HG02870 (cell line): ENCODE measurements at regions not wholly inside any gene's neighbourhood (a gene's known extent, or its start where the extent isn't known, plus 50 kb on each side); places are given as distances from the start of the nearest gene placed in this dataset.

Source experiments
- ATAC-seq: cut with Tn5 transposase; IDR thresholded peaks from one replicate; pipeline ENCODE4 v1.9.1; 2021; ENCODE audit warnings: mild to moderate bottlenecking, moderate library complexity; ENCODE audit not compliant: unreplicated experiment

DNA sequence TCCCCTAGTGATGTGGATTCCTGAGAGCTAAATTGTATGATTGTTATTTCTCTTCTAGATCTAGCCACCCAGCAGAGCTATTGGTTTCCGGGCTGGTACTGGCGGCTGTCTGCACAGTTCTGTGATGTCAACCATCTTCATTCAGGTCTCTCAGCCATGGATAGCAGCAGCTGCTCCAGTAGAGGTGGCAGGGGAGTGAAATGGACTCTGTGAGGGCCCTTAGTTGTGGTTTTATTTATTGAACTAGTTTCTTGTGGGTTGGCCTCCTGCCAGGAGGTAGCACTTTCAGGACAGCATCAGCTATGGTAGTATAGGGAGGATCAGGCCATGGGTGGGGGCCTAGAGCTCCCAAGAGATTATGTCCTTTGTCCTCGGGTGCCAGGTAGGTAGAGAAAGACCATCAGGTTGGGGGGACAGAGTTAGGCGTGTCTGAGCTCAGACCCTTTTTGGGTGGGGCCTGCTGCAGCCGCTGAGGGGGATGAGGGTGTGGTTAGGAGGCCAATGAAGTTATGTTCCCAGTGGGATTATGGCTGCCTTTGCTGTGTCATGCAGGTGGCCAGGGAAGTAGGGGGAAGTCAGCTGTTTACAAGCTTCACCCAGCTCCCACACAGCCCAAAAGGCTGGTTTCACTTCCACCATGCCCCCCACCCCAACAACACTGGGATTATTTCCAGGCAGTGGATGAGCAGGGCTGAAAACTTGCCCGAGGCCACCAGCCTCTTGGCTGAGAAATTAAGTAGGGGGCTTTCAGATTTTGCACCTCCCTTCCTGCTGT is 55.1 kb upstream of the RGS4 start:
- no peak for ATAC-seq

DNA sequence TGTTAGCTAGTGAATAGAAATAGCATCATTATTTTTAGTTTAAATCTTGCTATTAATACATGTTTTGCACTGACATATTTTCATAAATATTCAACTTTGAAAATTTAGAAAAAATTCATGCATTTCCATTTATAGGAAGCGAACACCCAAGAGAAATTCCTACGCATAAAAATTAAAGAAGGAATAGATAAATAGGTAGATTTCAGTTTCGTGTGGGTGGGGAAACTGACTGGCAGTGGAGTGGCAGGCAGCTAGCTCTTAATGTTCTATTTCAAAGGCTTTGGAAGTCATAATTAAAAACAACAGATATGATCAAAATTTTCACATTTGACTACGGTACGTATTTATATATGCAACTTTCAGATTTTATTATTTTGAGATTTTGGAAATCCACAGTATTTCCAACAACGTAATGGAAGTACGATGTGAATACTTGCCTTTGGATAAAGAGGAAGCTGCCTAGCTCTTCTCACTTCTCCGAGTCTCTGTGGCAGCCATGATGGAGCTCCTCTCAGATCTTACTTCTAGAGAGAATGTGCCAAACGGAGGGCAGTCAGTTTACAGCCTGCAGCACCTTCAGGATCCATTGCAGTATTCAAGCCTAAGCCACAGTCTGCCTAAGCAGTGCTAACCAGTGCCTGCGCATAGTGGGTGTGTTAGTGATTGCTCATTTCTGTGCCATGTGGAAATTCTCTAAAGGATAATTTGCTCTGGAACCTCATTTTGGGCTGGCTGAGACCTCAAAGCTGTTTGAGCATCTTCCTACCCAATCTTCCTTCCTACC is 62.9 kb upstream of the RGS4 start:
- no peak for ATAC-seq

DNA sequence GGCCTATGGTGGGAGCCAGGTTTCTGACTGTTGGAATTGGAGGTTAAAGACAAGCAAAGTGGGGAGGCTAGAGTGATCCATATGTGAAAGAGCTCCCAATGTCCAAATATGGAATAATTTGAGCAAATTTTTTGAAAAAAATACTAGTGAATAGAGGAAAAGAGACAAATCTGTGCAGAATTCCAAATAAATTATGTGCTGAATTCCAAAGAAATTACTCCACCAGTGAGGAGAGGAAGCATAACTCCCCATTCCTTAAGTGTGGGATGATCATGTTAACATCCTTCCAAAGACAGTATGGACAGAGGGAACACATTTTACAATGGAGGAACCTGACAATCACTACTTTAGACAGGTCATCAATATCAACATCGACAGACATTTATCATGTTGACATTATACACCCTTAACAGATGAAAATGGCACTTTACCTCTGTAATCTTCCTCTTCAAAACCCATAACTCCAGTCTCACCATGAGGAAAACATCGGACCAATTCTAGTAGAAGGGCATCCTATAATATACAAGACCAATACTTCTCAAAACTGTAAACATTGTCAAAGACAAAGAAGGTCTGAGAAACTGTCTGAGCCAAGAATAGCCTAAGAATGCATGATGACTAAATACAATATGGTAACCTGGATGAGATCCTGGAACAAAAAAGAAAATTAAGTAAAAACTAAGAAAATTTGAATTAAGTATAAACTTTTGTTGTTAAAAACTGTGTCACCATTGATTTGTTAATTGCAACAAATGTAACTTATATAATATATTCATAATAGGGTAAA is 71.5 kb upstream of the RGS4 start:
- ATAC-seq = no peak

DNA sequence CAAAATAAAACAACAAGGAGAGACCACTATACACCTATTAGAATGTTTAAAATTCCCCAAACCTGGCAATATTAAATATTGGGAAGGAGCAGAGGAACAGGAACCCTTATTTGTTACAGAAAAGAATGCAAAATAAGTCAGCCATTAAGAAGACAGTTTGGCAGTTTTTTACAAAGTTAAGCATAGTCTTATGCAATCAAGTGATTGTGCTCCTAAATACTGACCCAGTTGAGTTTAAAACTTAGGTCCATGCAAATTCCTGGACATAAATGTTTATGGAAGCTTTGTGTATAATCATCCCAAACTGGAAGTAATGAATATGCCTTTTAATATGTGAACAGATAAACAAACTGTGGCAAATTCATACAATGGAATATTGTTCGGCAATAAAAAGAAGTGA is 72.9 kb upstream of the RGS4 start:
- ATAC-seq = no peak

DNA sequence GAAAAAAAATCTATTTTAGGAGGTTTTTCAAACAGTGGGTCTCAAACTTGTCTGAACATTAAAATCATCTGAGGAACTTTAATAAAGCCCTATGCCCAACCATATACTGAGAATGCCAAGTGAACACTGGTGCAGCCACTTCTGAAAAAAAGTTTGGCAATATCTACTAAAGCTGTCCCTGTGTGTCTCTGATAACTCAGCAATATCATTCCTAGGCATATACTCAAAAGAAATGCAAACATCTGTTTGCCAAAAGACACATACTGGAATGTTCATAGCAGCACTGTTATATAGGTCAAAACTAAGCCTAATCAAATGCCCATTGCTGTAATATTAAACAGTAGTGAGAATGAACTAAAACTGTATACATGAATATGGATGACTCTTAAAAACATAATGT is 74.2 kb upstream of the RGS4 start:
- no peak for ATAC-seq

DNA sequence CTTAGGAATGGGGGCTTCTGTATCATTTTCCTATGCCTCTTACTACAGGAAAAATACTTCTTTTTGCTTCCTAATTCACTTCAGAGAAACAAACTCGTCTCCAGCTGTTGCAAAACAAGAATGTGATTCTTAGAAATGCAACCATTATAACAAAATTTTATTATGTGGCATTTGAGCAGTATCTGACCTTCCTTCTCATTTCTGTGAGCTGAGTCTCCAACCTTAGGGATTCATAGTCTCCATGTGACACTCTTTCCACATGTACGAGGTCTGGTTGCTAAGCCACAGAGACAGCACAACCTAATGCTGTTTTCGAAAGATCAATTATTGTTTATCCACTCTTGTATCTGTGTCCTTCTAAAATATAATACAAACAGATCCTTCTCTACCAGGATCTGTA is 75.3 kb upstream of the RGS4 start:
- ATAC-seq = no peak

DNA sequence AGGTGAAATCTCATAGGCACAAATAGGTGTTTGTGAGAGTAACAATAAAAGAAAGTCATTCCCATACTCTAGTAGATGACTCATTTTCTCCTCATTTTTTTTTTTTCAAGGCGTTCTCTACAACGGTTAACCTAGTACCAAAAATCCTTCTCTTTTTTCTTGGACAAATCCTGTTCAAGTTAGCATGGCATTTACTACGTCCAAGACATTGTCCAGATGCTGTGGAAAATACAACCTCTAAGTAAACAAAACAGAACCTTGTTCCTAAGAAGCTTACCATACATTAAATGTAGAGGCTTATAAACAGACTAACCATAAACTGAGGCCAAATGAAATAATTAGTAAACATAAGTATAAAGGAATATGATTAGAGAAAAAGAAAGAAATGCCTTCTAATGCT is 76.2 kb upstream of the RGS4 start:
- no peak for ATAC-seq

DNA sequence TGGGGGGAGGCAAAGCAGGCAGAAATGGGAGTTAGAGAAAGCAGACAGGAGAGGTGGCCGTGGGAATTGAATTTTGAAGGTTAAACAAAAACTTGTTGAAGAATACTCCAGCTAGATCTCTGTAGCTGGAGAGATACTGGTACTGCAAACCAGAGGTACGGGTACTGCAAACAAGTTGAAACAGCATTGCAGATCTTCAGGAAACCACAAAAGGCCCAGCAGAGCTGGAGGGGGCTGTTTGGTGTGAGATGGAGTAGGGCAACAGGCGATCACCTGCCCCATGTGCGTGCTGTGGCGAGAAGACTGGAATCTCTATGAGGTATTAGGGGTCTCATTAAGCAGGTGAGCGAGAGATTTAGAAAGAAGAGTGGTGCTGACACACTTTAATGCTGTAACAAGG is 77.7 kb upstream of the RGS4 start:
- no peak for ATAC-seq

DNA sequence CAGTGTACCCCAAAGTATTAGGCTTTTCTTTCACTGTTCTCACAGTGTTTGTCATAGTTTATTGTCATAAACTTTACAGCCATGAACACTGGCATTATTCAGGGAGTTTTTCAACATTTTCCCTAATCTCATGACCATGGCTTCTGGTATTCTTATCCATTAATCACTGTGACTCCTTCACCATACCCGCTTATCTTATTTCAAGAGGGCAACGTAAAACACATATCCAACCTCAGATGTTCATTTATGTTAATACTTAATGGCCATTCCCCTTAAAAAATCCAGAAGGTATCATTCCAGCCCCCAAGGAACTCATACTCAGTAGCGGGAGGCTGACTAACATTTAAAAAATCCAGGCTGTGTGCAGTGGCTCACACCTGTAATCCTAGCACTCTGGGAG is 78.5 kb upstream of the RGS4 start:
- no peak for ATAC-seq

DNA sequence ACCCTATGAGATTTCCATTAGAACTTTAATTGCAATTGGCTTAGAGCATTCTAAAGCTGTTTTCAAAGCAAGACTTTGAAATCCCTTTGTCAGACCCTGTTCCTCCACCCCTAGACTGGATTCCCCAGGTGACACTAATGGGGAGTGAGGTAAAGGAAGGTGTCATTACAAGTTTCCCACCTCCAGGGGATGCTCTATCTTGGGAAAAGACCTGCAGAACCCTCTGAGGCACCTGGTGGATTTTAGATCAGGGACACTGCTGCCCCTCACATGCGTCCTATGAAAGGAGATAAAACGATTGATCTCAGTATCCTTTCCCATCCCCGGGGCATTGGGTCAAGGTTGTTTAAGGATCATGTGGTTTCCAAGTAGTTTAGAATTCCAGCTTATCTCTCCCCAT is 80.3 kb upstream of the RGS4 start:
- no peak for ATAC-seq

DNA sequence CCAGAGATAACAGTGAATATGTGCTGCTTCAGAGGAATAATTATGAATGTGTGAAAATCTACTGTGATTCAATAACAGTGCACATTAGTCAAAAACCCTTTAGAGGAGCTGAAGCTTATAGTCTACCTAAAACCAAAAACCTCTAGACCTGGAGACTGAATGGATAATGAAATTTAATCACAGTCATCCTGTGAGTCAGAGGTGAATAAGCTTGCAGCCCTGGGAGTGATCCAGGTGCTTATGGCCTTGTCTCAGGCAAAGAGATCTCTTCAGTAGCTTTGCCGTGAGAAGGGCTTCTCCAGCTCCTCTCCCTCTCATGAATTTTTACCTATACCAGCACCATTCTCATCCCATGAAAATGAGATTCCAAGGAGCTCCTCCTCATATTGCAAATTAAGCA is 81.3 kb upstream of the RGS4 start:
- no peak for ATAC-seq

DNA sequence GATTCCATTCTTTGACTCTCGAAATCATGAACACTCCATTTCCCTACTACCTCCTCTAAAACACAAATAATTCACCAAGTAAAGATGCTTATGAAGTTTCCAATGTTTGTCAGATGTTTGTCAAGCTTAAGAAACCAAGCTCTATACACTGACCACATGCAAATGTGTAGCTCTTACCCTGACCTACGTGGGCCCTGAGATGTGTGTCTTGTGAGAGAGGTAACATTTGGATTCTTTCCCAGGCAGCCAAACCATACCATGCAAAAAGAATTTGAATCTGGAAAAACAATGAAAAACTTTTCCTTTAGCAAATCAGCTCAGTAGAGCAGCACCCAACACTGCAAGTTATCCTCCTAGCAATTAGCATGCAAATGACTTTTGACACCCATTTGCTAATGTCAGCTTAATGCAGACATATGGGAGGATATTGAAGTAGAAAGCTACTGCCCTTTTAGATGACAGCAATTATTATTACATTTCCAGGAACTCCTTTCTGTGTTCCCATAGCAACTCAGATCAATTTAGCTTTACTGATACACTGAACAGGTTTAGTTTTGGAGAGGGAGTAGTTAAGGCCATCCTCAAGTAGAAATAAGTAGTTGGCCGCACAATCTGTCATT is 83.2 kb upstream of the RGS4 start:
- ATAC-seq = no peak

DNA sequence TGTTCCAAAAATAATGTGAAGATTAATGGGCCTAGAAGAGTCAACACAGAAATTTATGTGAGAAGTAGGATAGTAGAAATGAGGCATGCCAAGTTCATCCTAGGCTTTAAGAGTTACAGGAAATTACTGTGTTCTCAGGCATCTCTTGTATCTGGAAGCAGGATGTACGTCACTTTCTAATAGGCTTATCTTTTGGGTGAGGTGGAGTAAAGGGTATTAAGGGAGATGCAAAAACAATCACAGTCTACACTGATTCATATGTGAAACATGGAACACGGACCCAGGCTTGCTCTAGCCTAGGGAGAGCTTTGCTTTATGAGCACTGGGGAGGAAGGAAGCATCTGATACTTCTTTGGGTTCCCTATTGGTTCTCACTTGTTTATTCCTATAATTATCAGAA is 84.5 kb upstream of the RGS4 start:
- no peak for ATAC-seq

DNA sequence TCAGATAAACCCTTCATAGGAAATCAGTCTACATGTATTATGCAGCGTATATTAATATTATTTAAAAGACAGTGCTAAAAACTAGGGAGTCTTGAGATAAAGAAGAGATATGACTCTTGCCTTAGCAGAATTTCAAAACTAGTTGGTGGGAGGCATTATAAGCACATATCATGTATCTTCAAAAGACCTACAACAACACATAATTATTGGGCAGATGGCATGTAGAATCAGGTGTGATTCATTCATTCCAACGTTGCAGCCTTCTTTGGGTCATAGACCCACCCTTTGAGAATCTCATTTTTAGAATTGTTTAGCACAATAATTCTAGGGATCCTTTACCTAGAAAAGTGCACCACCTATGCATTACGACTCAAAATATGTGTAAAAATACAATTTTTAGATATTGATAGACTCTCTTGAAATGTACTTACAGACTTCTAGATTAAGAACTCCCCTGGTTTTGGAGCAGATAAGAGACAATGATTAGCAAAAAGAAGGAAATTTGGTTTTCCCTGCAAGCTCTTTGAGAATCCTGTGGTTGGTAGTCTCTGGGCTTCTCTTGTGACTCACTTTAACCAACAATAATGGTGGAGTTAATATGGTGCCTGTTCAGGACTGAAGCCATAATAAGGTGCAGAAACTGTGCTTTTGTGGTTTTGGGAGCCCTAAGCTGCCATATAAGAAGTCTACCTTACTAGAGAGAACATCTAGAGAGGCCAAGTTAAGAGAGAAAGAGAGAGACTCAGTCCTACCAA is 85.3 kb upstream of the RGS4 start:
- no peak for ATAC-seq

DNA sequence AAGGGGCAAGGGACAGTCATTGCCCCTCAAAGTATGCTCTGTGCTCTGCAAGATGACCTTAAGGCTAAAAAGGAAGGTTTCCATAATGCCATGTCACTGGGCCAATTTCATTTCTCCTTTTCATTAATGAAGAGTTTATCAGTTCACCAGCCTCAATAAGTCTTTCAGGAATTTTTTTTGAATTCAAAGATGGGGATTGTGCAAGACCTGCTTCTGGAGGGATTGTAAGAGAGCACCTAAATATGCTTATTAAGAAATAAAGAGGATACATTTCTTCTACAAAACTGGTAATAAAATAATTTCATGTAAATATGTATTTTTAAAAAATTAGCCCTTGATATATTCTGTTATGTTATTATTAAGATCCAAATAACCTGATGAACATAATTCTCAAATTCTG is 86.8 kb upstream of the RGS4 start:
- no peak for ATAC-seq

DNA sequence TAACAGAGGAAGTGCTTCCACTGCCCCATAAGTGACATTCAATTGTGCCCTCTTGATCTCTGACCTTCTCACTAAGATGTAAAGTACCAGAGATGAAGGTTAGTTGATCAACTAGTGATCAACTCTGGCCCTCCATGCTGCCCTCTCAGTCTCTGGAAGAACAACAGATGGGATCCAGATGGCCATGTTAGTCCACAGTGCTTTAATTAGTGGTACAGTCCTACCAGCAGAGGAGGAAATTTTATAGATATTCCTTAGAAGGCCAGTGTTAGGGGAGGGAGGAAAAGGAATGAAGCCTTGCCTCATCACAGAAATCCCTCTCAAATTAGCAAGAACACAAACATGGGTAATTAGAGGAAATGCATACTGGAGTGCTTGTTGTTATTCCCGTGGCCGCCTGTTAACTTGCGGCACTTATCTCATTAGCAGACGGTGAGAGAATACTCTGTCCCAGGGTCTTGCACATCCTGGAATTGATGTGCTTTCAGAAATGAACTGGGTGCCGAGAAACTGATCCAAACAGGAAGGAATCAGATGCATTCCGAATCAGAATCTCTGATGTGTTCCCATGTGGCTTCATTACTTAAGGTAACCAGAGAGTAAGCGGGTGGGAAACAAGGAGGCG is 91.1 kb upstream of the RGS4 start:
- ATAC-seq = no peak

DNA sequence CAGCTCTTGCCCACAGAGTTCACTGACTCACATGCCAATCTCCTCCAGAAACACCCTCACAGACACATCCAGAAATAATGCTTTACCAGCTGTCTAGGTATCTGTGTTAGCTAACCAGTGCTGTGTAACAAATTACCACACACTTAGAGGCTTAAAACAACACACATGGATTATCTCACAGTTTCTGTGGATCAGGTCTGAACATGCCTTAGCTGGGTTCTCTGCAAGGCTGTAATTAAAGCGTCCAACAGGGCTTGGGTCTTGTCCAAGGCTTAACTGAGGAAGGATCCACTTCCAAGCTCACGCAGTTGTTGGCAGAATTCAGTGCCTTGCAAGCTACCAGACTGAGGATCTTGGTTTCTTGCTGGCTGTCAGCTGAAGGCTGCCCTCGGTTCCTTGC is 92.5 kb upstream of the RGS4 start:
- ATAC-seq = no peak

DNA sequence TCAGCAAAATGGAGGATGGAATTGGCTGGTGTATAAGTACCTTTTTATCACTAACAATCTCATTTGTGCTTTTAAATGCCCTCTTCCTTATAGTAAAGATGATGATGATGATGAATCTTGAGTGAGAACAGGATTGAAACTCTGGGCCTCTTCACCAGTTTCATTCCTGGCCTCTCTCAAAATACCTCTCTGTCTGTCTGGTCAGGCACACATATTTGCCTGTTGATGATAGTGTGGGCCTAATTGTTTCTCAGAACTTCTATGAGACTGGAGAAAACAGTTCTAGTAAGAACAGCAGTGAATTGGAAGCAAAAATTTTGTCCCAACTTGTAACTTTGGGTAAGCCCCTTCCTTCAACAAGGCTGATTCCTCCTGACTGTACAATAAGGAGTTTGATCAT is 94.4 kb upstream of the RGS4 start:
- ATAC-seq = no peak

DNA sequence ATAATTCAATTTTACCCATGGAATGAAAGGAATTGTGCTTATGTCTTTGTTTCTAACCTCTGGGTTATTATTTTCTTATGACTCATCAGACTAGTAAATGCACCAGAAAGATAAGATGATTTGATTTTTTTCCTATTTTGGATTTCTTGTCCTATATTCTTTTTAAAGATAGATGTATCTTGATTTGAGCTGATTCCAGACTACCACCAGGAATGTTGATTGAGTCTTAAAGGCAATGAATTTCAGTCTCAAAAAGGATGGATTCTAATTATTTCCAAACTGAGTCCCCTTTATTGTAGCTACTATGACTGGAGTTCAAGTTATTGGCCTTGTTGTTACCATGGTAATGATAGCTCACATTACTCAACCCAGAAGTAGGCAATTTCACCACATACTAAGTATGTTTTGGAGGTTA is 95.8 kb upstream of the RGS4 start:
- no peak for ATAC-seq

DNA sequence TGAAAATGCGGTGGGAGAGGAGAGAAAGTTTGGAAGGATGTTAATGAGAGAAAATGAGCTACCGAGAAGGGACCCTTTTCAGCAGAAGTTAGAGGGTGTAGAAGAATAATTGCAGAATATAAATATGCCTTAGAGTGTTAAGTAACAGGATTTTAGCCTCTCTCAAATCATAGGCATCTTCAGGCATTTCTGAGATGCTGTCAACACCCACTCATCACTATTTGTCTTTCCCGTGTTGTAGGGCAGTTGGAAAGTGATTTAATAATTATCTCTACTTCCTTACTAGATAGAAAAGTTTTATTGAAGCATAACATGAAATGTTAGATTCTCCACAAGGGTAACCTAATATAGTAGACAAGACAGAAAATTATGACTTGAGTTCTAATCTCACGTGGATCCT is 96.4 kb upstream of the RGS4 start:
- ATAC-seq = no peak
